B cell (primary cell): ENCODE measurements at regions not wholly inside any gene's neighbourhood (a gene's known extent, or its start where the extent isn't known, plus 50 kb on each side); places are given as distances from the start of the nearest gene placed in this dataset.

Experiments
- ATAC-seq: fragments of 200-7000 bp; cut with Tn5 transposase; one replicate; pipeline ENCODE4 v1.10.0; 2021; ENCODE audit warnings: low read depth, mild to moderate bottlenecking, moderate number of reproducible peaks, moderate library complexity
- CTCF ChIA-PET: fragments of 350-600 bp; sonication (Branson Sonifier 250); formaldehyde crosslinking; loops from one replicate; lab custom pipeline; 2021; ENCODE audit warnings: antibody characterized with exemption, inconsistent platforms; lab: Charles Lee
- POLR2A ChIA-PET: fragments of 350-600 bp; sonication (Branson Sonifier 250); formaldehyde crosslinking; loops from one replicate; lab custom pipeline; 2021; ENCODE audit warnings: antibody characterized with exemption; lab: Charles Lee
- DNase-seq: peaks from one replicate; pipeline ENCODE4 v3.0.0; 2013
- H2AFZ ChIP-seq: 2 replicates; pipeline ENCODE4 v1.6.1; 2012; ENCODE audit warnings: mild to moderate bottlenecking, low read depth, low read length; ENCODE audit not compliant: insufficient read depth, poor library complexity, severe bottlenecking
- H3K27ac ChIP-seq, 2 donors: 1 replicate in 1 of 2; 2 replicates in 1 of 2; pipeline ENCODE4 v1.5.1; 2012 to 2013; ENCODE audit warnings: low read length in 2 of 2, mild to moderate bottlenecking in 2 of 2, moderate library complexity in 1 of 2
- H3K27me3 ChIP-seq, 4 experiments: fragments of 200-600 bp in 1 of 4; sonication (generic) in 1 of 4; replicated peaks in 1 of 4; 1 replicate in 2 of 4; 2 replicates in 2 of 4; pipeline versions ENCODE4 v1.6.1 to v1.7.0; 2013 to 2016; ENCODE audit warnings: low read length in 3 of 4, mild to moderate bottlenecking in 2 of 4, mixed read lengths in 1 of 4, moderate library complexity in 1 of 4; ENCODE audit not compliant: insufficient read depth in 4 of 4, control insufficient read depth in 3 of 4; ENCODE audit errors: control extremely low read depth in 1 of 4
- H3K36me3 ChIP-seq, 2 experiments: replicated peaks in 1 of 2; 1 replicate in 1 of 2; 2 replicates in 1 of 2; pipeline versions ENCODE4 v1.6.1 to v1.7.1; 2013; ENCODE audit warnings: low read length in 1 of 2; ENCODE audit not compliant: insufficient read depth in 2 of 2, control insufficient read depth in 1 of 2; ENCODE audit errors: control extremely low read depth in 1 of 2, extremely low read depth in 1 of 2
- H3K4me1 ChIP-seq, 2 donors: fragments of 200-600 bp in 1 of 2; sonication (generic) in 1 of 2; 1 replicate in 1 of 2; 2 replicates in 1 of 2; pipeline versions ENCODE4 v1.5.1 to v1.6.1; 2013 to 2017; ENCODE audit warnings: low read length in 2 of 2; ENCODE audit not compliant: control insufficient read depth in 2 of 2, insufficient read depth in 2 of 2
- H3K4me2 ChIP-seq: replicated peaks from 2 replicates; pipeline ENCODE3; 2012; ENCODE audit warnings: mild to moderate bottlenecking, low read depth, low read length; ENCODE audit not compliant: poor library complexity, severe bottlenecking
- H3K4me3 ChIP-seq, 5 experiments: fragments of 200-600 bp in 1 of 5; sonication (generic) in 1 of 5; 1 replicate in 3 of 5; 2 replicates in 2 of 5; pipeline versions ENCODE4 v1.5.1 to v1.7.0; 2011 to 2016; ENCODE audit warnings: low read length in 4 of 5, mild to moderate bottlenecking in 4 of 5, low read depth in 2 of 5, control low read depth in 1 of 5, moderate library complexity in 1 of 5; ENCODE audit not compliant: insufficient read depth in 1 of 5; ENCODE audit errors: control extremely low read depth in 1 of 5, extremely low read depth in 1 of 5
- H3K79me2 ChIP-seq: fragments of 200-600 bp; sonication (generic); one replicate; pipeline ENCODE4 v1.6.0; 2016; ENCODE audit warnings: low read length; ENCODE audit not compliant: control insufficient read depth, insufficient read depth
- H3K9ac ChIP-seq: fragments of 200-600 bp; sonication (generic); 2 replicates; pipeline ENCODE4 v1.6.1; 2017; ENCODE audit warnings: mild to moderate bottlenecking, low read length, moderate library complexity
- H3K9me3 ChIP-seq, 3 donors: one replicate each; pipeline versions ENCODE4 v1.6.1 to v1.7.1; 2013; ENCODE audit warnings: low read length in 2 of 3; ENCODE audit not compliant: control insufficient read depth in 2 of 3, insufficient read depth in 1 of 3; ENCODE audit errors: control extremely low read depth in 1 of 3
- H4K20me1 ChIP-seq: 2 replicates; pipeline ENCODE4 v1.6.0; 2012; ENCODE audit warnings: mild to moderate bottlenecking, low read length; ENCODE audit not compliant: insufficient read depth, control insufficient read depth, poor library complexity, severe bottlenecking
- H3K27ac Mint-ChIP-seq: one replicate; pipeline ENCODE4 v1.8.0; 2021; ENCODE audit warnings: mixed read lengths
- H3K27me3 Mint-ChIP-seq: one replicate; pipeline ENCODE4 v1.8.0; 2021; ENCODE audit warnings: mixed read lengths
- H3K4me1 Mint-ChIP-seq: one replicate; pipeline ENCODE4 v1.8.0; 2021; ENCODE audit warnings: mixed read lengths
- H3K4me3 Mint-ChIP-seq: one replicate; pipeline ENCODE4 v1.8.0; 2021; ENCODE audit warnings: mixed read lengths
- H3K9me3 Mint-ChIP-seq: one replicate; pipeline ENCODE4 v1.8.0; 2022; ENCODE audit warnings: mixed read lengths; ENCODE audit not compliant: insufficient read depth
- EZH2 ChIP-seq: IDR thresholded peaks from 2 replicates; pipeline ENCODE4 v1.6.1; 2012; ENCODE audit warnings: borderline replicate concordance, low read depth, mild to moderate bottlenecking, moderate library complexity, low read length; ENCODE audit not compliant: insufficient read depth, poor library complexity, severe bottlenecking
- WGBS: methylation state at CpG from one replicate; pipeline ENCODE4 v1.1.5; 2013; ENCODE audit warnings: missing lambda C conversion rate; ENCODE audit not compliant: insufficient coverage; 5-methylcytosine and 5-hydroxymethylcytosine counted together
- intact Hi-C: fragments of 100-400 bp; cut with micrococcal nuclease; formaldehyde crosslinking; loops from one replicate; pipeline ENCODE4 v1.10.0; 2022
- TF ChIP-seq, protein P1 (sequence below): fragments of 200-600 bp; IDR thresholded peaks from one replicate; pipeline ENCODE4 v1.8.0; 2022; ENCODE audit warnings: antibody characterized with exemption, mild to moderate bottlenecking

DNA sequence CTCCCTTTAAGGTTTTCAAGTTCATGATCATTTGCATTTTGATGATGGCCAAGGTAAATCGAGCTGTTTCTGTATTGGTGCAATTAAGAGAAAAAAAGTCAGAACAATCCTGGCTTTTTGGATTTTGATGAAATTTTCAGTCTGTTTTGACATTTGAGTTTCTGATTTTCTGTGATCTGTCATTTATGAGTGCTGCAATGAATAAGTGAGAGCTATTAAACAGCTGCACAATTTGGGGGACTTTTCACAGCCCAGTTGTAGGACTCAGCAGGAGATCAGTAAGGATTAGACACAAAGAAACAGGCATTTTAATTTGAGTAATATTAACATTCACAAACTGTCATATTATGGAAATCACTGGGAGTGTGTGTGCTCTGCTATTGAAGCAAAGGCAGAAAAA, 452.9 kb upstream of the CXADR start:
- POLR2A ChIA-PET = no interaction called here

DNA sequence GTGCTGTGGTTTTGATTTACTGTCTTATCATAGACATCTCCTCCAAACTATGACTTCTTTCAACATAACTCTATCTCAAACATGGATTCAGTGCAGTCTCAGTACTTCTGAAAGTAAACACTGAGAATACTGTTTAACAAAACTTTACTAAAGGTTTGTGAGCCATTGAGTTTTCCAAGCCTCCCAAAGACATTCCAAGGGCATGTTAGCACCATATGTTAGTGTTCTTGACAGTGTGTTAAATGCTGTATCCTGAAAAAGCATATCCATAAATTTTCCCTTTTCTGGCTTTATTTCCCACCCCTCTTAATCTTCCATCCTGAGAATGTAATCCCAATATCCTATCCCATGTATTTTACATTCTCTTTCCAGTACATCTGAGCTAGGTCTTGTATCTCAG, 446.8 kb upstream of the CXADR start:
- H2AFZ ChIP-seq = no peak overlapping the region
- CTCF ChIA-PET = no interaction called here
- H3K27me3 ChIP-seq = no peaks in the 10 kb centered on the region
- peaks cover 2% of the 10 kb centered on the region for H3K9me3 Mint-ChIP-seq
- no peaks in the 10 kb centered on the region for H3K4me1 Mint-ChIP-seq
- DNase-seq (no peak), ATAC-seq (no peak)
- H3K27me3 Mint-ChIP-seq = no peaks in the 10 kb centered on the region
- no peaks in the 10 kb centered on the region for H3K36me3 ChIP-seq
- no peak for TF ChIP-seq EZH2
- TF ChIP-seq, protein P1, sequence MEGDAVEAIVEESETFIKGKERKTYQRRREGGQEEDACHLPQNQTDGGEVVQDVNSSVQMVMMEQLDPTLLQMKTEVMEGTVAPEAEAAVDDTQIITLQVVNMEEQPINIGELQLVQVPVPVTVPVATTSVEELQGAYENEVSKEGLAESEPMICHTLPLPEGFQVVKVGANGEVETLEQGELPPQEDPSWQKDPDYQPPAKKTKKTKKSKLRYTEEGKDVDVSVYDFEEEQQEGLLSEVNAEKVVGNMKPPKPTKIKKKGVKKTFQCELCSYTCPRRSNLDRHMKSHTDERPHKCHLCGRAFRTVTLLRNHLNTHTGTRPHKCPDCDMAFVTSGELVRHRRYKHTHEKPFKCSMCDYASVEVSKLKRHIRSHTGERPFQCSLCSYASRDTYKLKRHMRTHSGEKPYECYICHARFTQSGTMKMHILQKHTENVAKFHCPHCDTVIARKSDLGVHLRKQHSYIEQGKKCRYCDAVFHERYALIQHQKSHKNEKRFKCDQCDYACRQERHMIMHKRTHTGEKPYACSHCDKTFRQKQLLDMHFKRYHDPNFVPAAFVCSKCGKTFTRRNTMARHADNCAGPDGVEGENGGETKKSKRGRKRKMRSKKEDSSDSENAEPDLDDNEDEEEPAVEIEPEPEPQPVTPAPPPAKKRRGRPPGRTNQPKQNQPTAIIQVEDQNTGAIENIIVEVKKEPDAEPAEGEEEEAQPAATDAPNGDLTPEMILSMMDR = no peak
- intact Hi-C loops = no loop called here
- H3K4me1 ChIP-seq = no peaks in the 10 kb centered on the region
- no peak overlapping the region for H3K4me3 Mint-ChIP-seq
- no peak overlapping the region for H3K27ac Mint-ChIP-seq
- no peak overlapping the region for H3K4me3 ChIP-seq
- no peak overlapping the region for H3K27ac ChIP-seq
- no peaks in the 10 kb centered on the region for H3K9me3 ChIP-seq
- H4K20me1 ChIP-seq = no peaks in the 10 kb centered on the region
- no peak overlapping the region for H3K4me2 ChIP-seq
- H3K9ac ChIP-seq = no peak overlapping the region
- no peaks in the 10 kb centered on the region for H3K79me2 ChIP-seq
- POLR2A ChIA-PET = no interaction called here

More for the DNA sequence above, 452.9 kb upstream of the CXADR start:
- Histone ChIP-seq H3K4me1 (no peaks in the 10 kb centered on the region), H3K27ac (no peak overlapping the region), H3K79me2 (no peaks in the 10 kb centered on the region), H3K4me3 (no peak overlapping the region), H3K4me2 (no peak overlapping the region), H3K9ac (no peak overlapping the region), H3K9me3 (peaks cover 0 to under 1% (median 0%) of the 10 kb centered on the region in 3 donors), H2AFZ (no peak overlapping the region), H3K27me3 (no peaks in the 10 kb centered on the region), H3K36me3 (no peaks in the 10 kb centered on the region), H4K20me1 (no peaks in the 10 kb centered on the region)
- ATAC-seq (no peak), DNase-seq (no peak)
- CTCF ChIA-PET = no interaction called here
- Mint-ChIP-seq H3K27me3 (no peaks in the 10 kb centered on the region), H3K4me1 (no peaks in the 10 kb centered on the region), H3K27ac (no peak overlapping the region), H3K9me3 (peaks cover 7% of the 10 kb centered on the region), H3K4me3 (no peak overlapping the region)
- intact Hi-C loops = no loop called here
- TF ChIP-seq, protein P1 = no peak
- no peak for TF ChIP-seq EZH2
- WGBS = no CpG with 5 or more reads among the region's 1 CpG
